H1 (cell line): ENCODE measurements at regions not wholly inside any gene's neighbourhood (a gene's known extent, or its start where the extent isn't known, plus 50 kb on each side); places are given as distances from the start of the nearest gene placed in this dataset.

Experiments
- BACH1 ChIP-seq: IDR thresholded peaks from 2 replicates; pipeline ENCODE4 v1.6.1; 2012; ENCODE audit warnings: low read length, improper control_type of control experiment
- FOSL1 ChIP-seq: IDR thresholded peaks from 2 replicates; pipeline ENCODE4 v1.6.1; 2011; ENCODE audit warnings: mild to moderate bottlenecking, low read depth, low read length, moderate library complexity; ENCODE audit not compliant: insufficient read depth
- POLR2A ChIP-seq, 2 experiments: IDR thresholded peaks; 1 replicate in 1 of 2; 2 replicates in 1 of 2; pipeline ENCODE4 v1.6.1; 2011; ENCODE audit warnings: low read depth in 2 of 2, low read length in 2 of 2, mild to moderate bottlenecking in 2 of 2; ENCODE audit errors: control extremely low read depth in 1 of 2
- RNF2 ChIP-seq: fragments of 200-900, 300-1000 bp; sonication (generic); IDR thresholded peaks from 2 replicates; pipeline ENCODE4 v1.7.1; 2016; ENCODE audit warnings: borderline replicate concordance, low read depth, mild to moderate bottlenecking, antibody characterized with exemption, low read length; ENCODE audit not compliant: poor library complexity, severe bottlenecking; ENCODE audit errors: missing control alignments
- TEAD4 ChIP-seq: IDR thresholded peaks from 2 replicates; pipeline ENCODE4 v1.6.1; 2012; ENCODE audit warnings: low read depth, low read length, inconsistent platforms, mixed read lengths

GRCh38 chr4:188370777-188371176 lies 231.5 kb downstream of the TRIML1 start (continued):
- TF ChIP-seq RNF2 (no peak), BACH1 (no peak), POLR2A (IDR thresholded peaks at IDR 0.05; ENCODE audit: control extremely low read depth in 1 of 2, low read depth in 2 of 2, low read length in 2 of 2) (no peak), TEAD4 (no peak), FOSL1 (no peak)
